HT1080 (cell line): ENCODE measurements at regions not wholly inside any gene's neighbourhood (a gene's known extent, or its start where the extent isn't known, plus 50 kb on each side); places are given as distances from the start of the nearest gene placed in this dataset.
"Not testable (repeated sequence)": the region's sequence is repeated elsewhere in the genome, so short reads cannot be mapped to it uniquely, and the experiment has no call there.

Source experiments
- DNase-seq: peaks from one replicate; pipeline ENCODE4 v3.0.0-alpha.2; 2015; ENCODE audit warnings: low read depth

- DNase-seq: no peak
Observed at GRCh38 chr7:32765185-32765584, 126.4 kb downstream of the KBTBD2 start.

- DNase-seq: no peak
Observed at GRCh38 chr7:32762925-32763293, 128.7 kb downstream of the KBTBD2 start.

GRCh38 chr7:32762206-32762924 is 129.2 kb downstream of the KBTBD2 start:
- DNase-seq: not testable (repeated sequence)

- DNase-seq: no peak
Observed at GRCh38 chr7:32761451-32762205, 129.9 kb downstream of the KBTBD2 start.

- not testable (repeated sequence) for DNase-seq
Observed at GRCh38 chr7:32760755-32761154, 130.8 kb downstream of the KBTBD2 start.

- DNase-seq: not testable (repeated sequence)
Observed at GRCh38 chr7:32759859-32760258, 131.7 kb downstream of the KBTBD2 start.

- not testable (repeated sequence) for DNase-seq
Observed at GRCh38 chr7:32753872-32754271, 137.7 kb downstream of the KBTBD2 start.

- DNase-seq: not testable (repeated sequence)
Observed at GRCh38 chr7:32748337-32748736, 143.2 kb downstream of the KBTBD2 start.

- DNase-seq: not testable (repeated sequence)
Observed at GRCh38 chr7:32747443-32748148, 144.0 kb downstream of the KBTBD2 start.

GRCh38 chr7:32741853-32742476 is 149.6 kb downstream of the KBTBD2 start:
- DNase-seq: not testable (repeated sequence)

GRCh38 chr7:32739749-32740148 is 151.8 kb downstream of the KBTBD2 start:
- not testable (repeated sequence) for DNase-seq

- DNase-seq: not testable (repeated sequence)
Observed at GRCh38 chr7:32738390-32738789, 153.2 kb downstream of the KBTBD2 start.

- not testable (repeated sequence) for DNase-seq
Observed at GRCh38 chr7:32732767-32733166, 158.8 kb downstream of the KBTBD2 start.

GRCh38 chr7:32729335-32729675 is 162.3 kb downstream of the KBTBD2 start:
- DNase-seq: peak; percentile 2

GRCh38 chr7:32728412-32729334 is 162.9 kb downstream of the KBTBD2 start:
- peak; percentile 72 for DNase-seq

- DNase-seq: peak; percentile 47
Observed at GRCh38 chr7:32727483-32728411, 163.8 kb downstream of the KBTBD2 start.

GRCh38 chr7:32722837-32723236 is 168.7 kb downstream of the KBTBD2 start:
- DNase-seq: not testable (repeated sequence)

GRCh38 chr7:32694182-32694581 is 197.4 kb downstream of the KBTBD2 start:
- DNase-seq: no peak
